Astrocyte (in vitro differentiated cells and primary cell): ENCODE measurements at regions not wholly inside any gene's neighbourhood (a gene's known extent, or its start where the extent isn't known, plus 50 kb on each side); places are given as distances from the start of the nearest gene placed in this dataset.

ENCODE experiments used
- DNase-seq: peaks from one replicate; pipeline ENCODE4 v3.0.0-alpha.2; 2010; ENCODE audit warnings: low read depth
- FAIRE-seq: peaks from 2 replicates; lab custom pipeline; 2011; peaks lifted over from hg19 to GRCh38; lab: Jason Lieb, UNC
- H2AFZ ChIP-seq: 2 replicates; pipeline ENCODE4 v1.6.0; 2012; ENCODE audit warnings: low read depth, low read length, inconsistent platforms
- H3K27ac ChIP-seq: 2 replicates; pipeline ENCODE4 v1.5.1; 2011; ENCODE audit warnings: low read depth, low read length, inconsistent platforms
- H3K27me3 ChIP-seq: 2 replicates; pipeline ENCODE4 v1.6.0; 2011; ENCODE audit warnings: low read length, inconsistent platforms; ENCODE audit not compliant: insufficient read depth
- H3K36me3 ChIP-seq: 2 replicates; pipeline ENCODE4 v1.5.1; 2011; ENCODE audit warnings: low read length, inconsistent platforms; ENCODE audit not compliant: insufficient read depth
- H3K4me1 ChIP-seq: 2 replicates; pipeline ENCODE4 v1.5.1; 2011; ENCODE audit warnings: low read length, inconsistent platforms; ENCODE audit not compliant: insufficient read depth
- H3K4me2 ChIP-seq: 2 replicates; pipeline ENCODE4 v1.6.0; 2012; ENCODE audit warnings: low read length, inconsistent platforms
- H3K4me3 ChIP-seq: 2 replicates; pipeline ENCODE4 v1.5.1; 2011; ENCODE audit warnings: low read depth, mild to moderate bottlenecking, low read length, inconsistent platforms; ENCODE audit not compliant: insufficient read depth
- H3K79me2 ChIP-seq: 2 replicates; pipeline ENCODE4 v1.6.0; 2012; ENCODE audit warnings: mild to moderate bottlenecking, low read length, inconsistent platforms; ENCODE audit not compliant: insufficient read depth
- H3K9ac ChIP-seq: 2 replicates; pipeline ENCODE4 v1.6.0; 2012; ENCODE audit warnings: mild to moderate bottlenecking, low read length, inconsistent platforms
- H3K9me3 ChIP-seq: 2 replicates; pipeline ENCODE4 v1.5.1; 2012; ENCODE audit warnings: low read depth, mild to moderate bottlenecking, low read length, inconsistent platforms; ENCODE audit not compliant: insufficient read depth
- H4K20me1 ChIP-seq: 2 replicates; pipeline ENCODE4 v1.6.0; 2012; ENCODE audit warnings: low read length, inconsistent platforms; ENCODE audit not compliant: insufficient read depth
- H3K27ac Mint-ChIP-seq: one replicate; pipeline ENCODE4 v1.8.0; 2021; ENCODE audit warnings: mild to moderate bottlenecking, mixed read lengths; ENCODE audit not compliant: unreplicated experiment
- H3K27me3 Mint-ChIP-seq: one replicate; pipeline ENCODE4 v1.8.0; 2021; ENCODE audit warnings: low read depth, mixed read lengths; ENCODE audit not compliant: unreplicated experiment
- H3K36me3 Mint-ChIP-seq: one replicate; pipeline ENCODE4 v1.8.0; 2021; ENCODE audit warnings: low read depth, mixed read lengths; ENCODE audit not compliant: unreplicated experiment
- H3K4me1 Mint-ChIP-seq: one replicate; pipeline ENCODE4 v1.8.0; 2021; ENCODE audit warnings: low read depth, mixed read lengths; ENCODE audit not compliant: unreplicated experiment
- H3K4me3 Mint-ChIP-seq: one replicate; pipeline ENCODE4 v1.8.0; 2021; ENCODE audit warnings: mild to moderate bottlenecking, moderate library complexity, mixed read lengths; ENCODE audit not compliant: unreplicated experiment
- H3K9me3 Mint-ChIP-seq: one replicate; pipeline ENCODE4 v1.8.0; 2021; ENCODE audit warnings: mild to moderate bottlenecking, mixed read lengths; ENCODE audit not compliant: unreplicated experiment
- EZH2 ChIP-seq: IDR thresholded peaks from 2 replicates; pipeline ENCODE4 v1.6.1; 2012; ENCODE audit warnings: mild to moderate bottlenecking, low read length, inconsistent platforms; ENCODE audit not compliant: insufficient read depth
- TF ChIP-seq, protein P1 (sequence below): IDR thresholded peaks from 2 replicates; pipeline ENCODE4 v1.5.1; 2011; ENCODE audit warnings: low read depth, mild to moderate bottlenecking, inconsistent platforms, low read length, moderate library complexity; ENCODE audit not compliant: insufficient read depth

DNA sequence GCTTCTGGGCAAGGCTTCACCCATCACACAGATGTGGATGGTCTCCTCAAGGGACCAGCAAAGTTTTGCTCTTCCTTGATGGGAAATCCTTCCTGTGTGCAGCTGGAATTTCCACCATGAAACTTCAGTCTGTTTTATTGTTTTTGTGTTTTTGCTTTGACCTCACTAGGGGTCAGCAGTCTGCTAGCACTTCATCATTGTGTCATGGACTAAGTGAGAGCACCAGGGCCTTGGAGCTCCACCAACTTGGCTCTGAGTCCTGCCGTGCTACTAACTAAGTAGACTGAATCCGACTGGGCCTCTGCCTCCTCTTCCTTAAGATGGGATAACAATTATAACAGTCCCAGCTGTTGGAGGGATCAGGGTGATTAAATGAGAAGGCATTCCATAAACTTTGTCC, 305.8 kb upstream of the NCAM1 start:
- H3K9me3 ChIP-seq, result no peaks in the 10 kb centered on the region
- no peaks in the 10 kb centered on the region for H3K36me3 ChIP-seq
- peaks cover 3% of the 10 kb centered on the region for H3K27me3 ChIP-seq
- peak; percentile 39 for FAIRE-seq
- no peak overlapping the region for H3K9ac ChIP-seq
- H4K20me1 ChIP-seq, result no peaks in the 10 kb centered on the region
- no peaks in the 10 kb centered on the region for H3K79me2 ChIP-seq
- no peak overlapping the region for H3K4me3 Mint-ChIP-seq
- H3K36me3 Mint-ChIP-seq, result no peaks in the 10 kb centered on the region
- H3K4me1 Mint-ChIP-seq, result peaks cover 17% of the 10 kb centered on the region
- H3K4me2 ChIP-seq, result no peak overlapping the region
- peaks cover 2% of the 10 kb centered on the region for H3K9me3 Mint-ChIP-seq
- H3K27ac Mint-ChIP-seq, result no peak overlapping the region
- H3K27me3 Mint-ChIP-seq, result peaks cover 4% of the 10 kb centered on the region
- no peak overlapping the region for H2AFZ ChIP-seq
- H3K4me3 ChIP-seq, result no peak overlapping the region
- DNase-seq, result peak; percentile 86
- no peak for TF ChIP-seq EZH2
- TF ChIP-seq, protein P1, sequence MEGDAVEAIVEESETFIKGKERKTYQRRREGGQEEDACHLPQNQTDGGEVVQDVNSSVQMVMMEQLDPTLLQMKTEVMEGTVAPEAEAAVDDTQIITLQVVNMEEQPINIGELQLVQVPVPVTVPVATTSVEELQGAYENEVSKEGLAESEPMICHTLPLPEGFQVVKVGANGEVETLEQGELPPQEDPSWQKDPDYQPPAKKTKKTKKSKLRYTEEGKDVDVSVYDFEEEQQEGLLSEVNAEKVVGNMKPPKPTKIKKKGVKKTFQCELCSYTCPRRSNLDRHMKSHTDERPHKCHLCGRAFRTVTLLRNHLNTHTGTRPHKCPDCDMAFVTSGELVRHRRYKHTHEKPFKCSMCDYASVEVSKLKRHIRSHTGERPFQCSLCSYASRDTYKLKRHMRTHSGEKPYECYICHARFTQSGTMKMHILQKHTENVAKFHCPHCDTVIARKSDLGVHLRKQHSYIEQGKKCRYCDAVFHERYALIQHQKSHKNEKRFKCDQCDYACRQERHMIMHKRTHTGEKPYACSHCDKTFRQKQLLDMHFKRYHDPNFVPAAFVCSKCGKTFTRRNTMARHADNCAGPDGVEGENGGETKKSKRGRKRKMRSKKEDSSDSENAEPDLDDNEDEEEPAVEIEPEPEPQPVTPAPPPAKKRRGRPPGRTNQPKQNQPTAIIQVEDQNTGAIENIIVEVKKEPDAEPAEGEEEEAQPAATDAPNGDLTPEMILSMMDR, result no peak
- H3K27ac ChIP-seq, result no peak overlapping the region
- peaks cover 20% of the 10 kb centered on the region for H3K4me1 ChIP-seq

DNA sequence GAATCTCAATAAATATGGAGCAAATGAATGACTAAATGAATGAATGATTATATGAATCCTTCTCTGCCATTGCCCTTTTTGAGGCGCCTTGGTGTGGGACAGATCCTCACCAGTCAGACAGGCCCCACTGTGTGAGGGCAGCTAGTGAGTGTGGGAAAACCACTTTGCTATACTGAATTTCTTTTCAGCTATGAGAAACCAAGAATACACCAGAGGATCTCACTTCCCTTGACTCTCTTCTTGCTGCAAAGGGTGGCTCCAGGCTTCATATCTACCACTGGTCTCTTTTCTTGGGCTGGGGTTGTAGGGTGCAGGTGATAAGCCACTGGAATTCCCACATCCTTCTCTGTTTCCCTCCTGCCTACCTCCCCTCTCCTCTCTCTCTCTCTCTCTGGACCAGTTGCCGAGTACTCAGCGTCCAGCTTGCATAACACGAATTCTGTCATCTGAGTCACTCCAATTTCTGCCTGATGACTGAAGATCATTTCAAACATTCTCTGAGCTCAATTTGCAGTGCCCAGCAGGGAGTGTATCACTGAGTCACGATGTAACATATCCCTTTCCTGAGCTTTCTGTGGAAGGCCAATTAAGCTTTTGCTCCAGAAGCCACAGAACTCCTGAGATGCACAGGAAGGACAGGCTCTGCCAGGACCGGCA, 304.3 kb upstream of the NCAM1 start:
- Mint-ChIP-seq H3K4me3 (no peak overlapping the region), H3K27me3 (peaks cover 4% of the 10 kb centered on the region), H3K4me1 (peaks cover 14% of the 10 kb centered on the region), H3K9me3 (peaks cover 2% of the 10 kb centered on the region), H3K36me3 (no peaks in the 10 kb centered on the region), H3K27ac (no peak overlapping the region)
- Histone ChIP-seq H3K36me3 (no peaks in the 10 kb centered on the region), H3K79me2 (no peaks in the 10 kb centered on the region), H3K4me1 (peaks cover 20% of the 10 kb centered on the region), H3K27ac (no peak overlapping the region), H2AFZ (no peak overlapping the region), H3K27me3 (no peaks in the 10 kb centered on the region), H3K9ac (no peak overlapping the region), H4K20me1 (no peaks in the 10 kb centered on the region), H3K9me3 (no peaks in the 10 kb centered on the region), H3K4me3 (no peak overlapping the region), H3K4me2 (peak overlapping the region; percentile 24)
- DNase-seq (peak; percentile 84), FAIRE-seq (peak; percentile 93)
- TF ChIP-seq, protein P1, result no peak
- TF ChIP-seq EZH2, result no peak

DNA sequence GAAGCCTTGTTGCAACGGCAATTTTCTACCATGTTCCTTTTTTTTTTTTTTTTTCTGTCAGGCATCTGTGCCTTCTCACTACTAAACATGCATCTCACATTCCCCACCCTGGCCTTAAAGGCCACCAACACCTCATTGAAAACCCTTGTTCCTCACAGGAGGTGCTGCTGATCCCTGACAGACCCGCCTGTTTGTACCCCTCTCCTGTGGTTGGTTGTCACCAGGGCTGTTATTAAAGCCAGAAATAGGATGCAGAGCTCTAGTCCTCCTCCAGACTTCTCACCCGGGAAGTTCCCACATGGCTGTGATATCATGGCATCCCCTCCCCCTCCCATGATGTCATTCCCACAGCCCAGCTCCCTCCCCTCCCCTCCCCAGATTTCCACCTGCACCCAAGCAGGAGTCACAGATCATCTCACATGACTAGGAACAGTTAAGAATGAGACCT, 302.8 kb upstream of the NCAM1 start:
- Histone ChIP-seq H3K27ac (no peak overlapping the region), H3K27me3 (no peaks in the 10 kb centered on the region), H3K4me1 (peaks cover 15% of the 10 kb centered on the region), H3K79me2 (no peaks in the 10 kb centered on the region), H4K20me1 (no peaks in the 10 kb centered on the region), H3K9ac (no peak overlapping the region), H3K9me3 (no peaks in the 10 kb centered on the region), H3K36me3 (no peaks in the 10 kb centered on the region), H3K4me2 (no peak overlapping the region), H2AFZ (no peak overlapping the region), H3K4me3 (no peak overlapping the region)
- DNase-seq, result no peak
- Mint-ChIP-seq H3K9me3 (peaks cover 2% of the 10 kb centered on the region), H3K27me3 (peaks cover 8% of the 10 kb centered on the region), H3K27ac (no peak overlapping the region), H3K4me3 (no peak overlapping the region), H3K36me3 (no peaks in the 10 kb centered on the region), H3K4me1 (peaks cover 9% of the 10 kb centered on the region)
- no peak for FAIRE-seq
- TF ChIP-seq, protein P1, result no peak
- no peak for TF ChIP-seq EZH2
